HG03066 (cell line): ENCODE measurements at regions not wholly inside any gene's neighbourhood (a gene's known extent, or its start where the extent isn't known, plus 50 kb on each side); places are given as distances from the start of the nearest gene placed in this dataset.

Experiments used
- ATAC-seq: cut with Tn5 transposase; IDR thresholded peaks from one replicate; pipeline ENCODE4 v1.9.1; 2021; ENCODE audit warnings: low read depth; ENCODE audit not compliant: unreplicated experiment

DNA sequence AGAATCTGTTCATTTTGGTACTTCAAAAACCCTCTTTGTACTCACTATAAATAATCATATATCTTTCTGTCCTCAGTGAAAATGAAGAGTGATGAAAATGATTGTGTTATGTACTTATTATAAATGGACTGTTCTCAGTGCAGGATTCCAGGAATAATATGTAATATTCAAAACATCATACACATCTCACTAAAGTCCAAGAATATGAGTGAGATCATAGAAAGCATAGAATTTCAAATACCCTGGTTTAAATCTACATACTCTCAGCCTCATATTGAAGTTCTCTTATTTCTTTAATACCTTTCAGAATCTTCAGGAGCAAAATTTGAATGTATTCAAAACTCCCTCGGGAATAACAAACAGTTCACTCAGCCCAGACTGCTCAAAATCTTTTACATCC, 868.0 kb downstream of the SLITRK6 start:
- no peak for ATAC-seq

DNA sequence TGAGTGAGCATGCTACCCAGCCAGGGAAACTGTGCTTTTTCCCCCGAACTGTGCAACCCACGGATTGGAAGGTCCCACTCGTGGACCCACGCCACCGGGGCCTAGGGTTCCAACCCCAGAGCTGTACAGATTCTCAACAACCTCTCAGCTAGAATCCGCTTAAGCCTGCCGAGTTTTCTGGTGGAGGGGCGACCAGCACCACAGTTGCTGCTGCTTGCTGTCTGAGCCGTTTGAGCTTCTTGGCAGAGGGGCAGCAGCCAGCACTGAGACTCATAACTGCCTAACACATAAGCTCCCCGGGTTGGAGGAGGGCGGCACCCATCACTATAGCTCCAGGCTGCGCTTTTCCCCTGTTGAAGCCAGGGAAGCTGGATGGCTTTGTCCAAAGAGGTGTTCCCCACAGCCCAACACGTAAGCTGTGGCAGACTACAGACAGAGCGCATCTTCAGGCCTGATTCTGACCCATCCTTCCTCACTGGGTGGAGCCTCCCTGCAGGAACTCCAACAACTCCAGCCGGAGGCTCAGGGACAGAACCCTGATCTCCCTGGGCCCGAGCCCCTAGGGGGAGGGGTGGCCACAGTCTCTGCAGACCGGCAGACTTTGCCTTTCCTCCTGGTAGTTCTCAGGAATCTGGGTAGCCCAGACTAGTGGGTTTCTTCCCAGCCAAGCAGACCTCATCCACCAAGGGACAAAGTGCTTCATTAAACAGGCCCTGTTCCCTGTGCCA, 871.6 kb downstream of the SLITRK6 start:
- no peak for ATAC-seq

DNA sequence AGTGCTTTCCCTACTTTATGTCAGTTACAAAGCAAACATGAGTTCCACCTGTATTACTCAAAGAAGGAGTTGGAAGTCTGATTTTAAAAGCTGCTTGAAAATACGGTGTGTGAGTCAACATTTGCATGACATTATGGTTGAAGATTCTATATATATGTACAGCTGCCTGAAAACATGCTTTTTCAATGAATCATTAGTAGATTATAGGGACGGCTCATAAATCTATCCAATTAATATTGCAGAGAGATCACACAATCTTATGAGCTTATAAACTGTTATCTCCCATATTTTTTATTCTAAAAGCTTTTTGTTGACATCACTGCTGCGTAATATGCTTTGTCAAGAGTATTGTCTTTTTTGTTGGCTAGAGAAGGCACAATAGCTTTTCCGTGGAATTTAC, 873.8 kb downstream of the SLITRK6 start:
- no peak for ATAC-seq

DNA sequence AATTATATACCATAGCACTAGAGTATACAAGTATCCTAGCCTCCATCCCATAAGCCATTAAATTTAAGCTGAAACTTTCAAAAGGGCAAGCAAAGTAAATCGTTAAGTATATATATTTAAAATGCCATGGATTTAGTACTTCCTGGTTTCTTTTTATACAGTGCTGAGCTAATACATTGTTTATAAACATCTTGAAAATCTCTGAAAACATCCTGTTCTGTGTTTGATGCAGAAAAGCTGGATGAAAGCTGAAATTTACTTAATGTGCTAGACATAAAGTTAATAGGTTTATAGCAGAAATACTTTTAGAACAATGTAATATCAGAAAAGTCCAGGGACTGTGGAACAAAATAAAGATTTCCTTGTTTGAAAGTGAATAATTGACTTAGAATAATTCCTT, 875.4 kb downstream of the SLITRK6 start:
- ATAC-seq, result no peak

DNA sequence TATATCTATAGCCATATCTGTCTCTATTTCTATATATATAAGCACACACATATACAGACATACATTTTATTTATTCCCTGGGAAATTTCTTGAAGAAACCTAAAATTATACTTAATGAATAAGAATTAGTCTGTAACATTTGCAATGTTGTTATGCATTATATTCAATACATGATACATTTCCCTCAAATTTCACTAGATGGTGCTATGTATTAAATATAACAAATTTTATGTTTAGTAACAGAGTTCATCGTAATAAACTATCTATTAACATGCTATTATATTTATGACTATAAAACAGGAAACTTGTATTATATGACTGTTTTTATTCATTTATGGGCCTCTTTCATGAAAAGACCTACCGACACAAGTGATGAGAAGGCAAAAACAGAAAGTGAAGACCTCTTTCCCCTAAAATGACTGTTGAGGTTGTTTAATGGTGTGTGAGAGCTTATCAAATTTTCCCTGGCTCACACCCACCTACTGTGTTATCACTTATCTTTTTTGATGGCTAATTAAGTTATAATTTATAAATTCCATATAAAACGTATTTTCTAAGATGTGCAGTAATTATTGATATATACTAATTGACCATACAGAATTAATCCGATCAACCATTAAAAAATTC, 881.9 kb downstream of the SLITRK6 start:
- ATAC-seq, result no peak

DNA sequence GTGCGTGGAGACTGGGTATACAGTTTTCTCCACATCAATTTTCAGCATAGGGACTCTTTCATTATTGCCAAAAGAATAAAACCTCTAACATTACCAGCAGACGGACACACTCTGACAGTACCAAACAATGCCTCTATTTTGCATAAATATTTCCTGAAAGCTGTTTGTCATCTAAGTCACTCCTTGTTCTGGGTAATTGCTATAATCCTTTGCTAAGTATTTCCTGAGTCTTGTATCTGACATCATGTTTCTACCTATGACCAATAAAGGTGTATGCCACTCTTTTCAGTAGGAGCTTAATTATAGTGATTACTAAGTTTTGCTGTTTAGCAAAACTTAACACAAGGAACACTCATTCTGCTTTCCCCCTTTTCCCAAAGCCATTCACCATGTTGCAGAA, 886.5 kb downstream of the SLITRK6 start:
- ATAC-seq, result no peak

DNA sequence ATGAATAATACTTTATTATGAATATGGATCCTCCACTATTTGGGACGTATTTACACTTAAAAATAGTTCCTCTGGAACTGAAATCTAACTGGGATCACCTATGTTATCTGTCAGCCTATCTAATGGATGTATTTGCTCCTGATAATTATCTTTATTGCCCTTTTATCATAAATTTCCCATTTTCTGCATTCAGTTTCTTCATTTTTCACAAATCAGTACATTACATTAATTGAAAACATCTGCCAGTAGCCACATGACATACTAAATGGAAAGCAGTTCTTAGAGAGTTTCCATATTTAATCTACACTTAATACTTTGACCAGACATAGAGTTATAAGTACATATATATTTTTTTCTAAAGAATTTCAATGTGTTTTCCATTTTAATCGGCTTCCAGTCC, 888.8 kb downstream of the SLITRK6 start:
- no peak for ATAC-seq

DNA sequence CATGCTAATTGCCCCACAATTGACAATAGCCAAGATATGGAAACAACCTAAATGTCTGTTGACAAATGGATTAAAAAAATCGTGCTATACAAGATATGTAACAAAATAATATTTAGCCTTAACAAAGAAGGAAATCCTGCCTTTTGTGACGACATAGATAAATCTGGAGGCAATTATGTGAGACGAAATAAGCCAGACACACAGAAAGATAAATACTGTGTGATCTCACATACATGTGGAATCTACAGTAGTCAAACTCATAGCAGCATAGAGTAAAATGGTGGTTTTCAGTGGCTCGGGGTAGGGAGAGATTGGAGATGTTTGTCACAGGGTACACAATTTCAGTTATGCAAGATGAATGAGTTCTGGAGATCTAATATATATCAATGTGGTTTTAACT, 895.8 kb downstream of the SLITRK6 start:
- ATAC-seq, result no peak

DNA sequence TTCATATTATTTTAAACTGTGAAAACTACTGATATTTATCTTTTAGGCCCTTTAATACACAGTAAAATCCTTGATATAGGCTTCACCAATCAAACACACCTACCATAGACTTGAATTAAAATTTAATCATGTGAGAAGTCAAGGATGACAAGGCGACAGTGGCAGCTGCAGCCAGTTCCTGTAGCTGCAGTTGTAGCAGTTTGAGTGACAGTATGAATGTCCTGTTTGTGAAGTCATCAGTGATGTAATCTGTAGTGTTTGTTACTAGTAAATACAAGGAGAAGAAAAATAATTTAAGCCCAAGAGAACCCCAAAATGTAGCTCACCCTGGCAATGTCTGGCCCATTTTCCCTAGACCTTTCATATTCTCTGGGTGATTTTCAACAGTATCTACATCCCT, 897.0 kb downstream of the SLITRK6 start:
- no peak for ATAC-seq

DNA sequence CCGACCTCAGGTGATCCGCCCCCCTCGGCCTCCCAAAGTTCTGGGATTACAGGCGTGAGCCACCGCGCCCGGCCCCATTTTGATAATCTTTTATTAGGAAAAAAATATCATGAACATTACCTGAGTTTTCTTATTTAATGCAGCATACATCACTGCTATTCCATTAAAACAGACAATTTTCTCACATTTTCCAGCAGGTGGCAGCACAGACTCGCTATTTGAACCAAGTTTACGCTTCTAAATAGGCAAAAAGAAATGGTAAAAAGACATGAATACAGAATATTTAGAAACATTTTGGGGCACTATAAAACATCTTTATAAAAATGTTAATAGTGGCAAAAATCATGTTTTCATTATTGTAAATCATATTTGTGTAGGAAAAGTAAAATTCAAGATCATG, 903.1 kb downstream of the SLITRK6 start:
- peak; percentile 56 for ATAC-seq

DNA sequence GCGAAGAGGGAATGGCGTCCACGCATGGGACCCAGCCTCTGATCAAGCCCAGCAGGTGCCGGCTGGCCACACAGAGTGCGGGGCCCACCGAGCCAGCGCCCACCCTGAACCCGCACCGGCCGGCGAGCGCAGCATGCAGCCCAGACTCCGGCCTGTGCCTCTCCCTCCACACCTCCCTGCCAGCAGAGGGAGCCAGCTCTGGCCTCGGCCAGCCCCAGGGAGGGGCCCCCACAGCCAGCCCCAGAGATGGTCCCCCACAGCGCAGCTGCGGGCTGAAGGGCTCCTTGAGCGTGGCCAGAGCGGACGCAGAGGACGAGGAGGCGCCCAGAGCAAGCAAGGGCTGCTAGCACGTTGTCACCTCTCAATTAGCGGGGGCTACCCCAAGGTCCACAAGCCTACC, 904.5 kb downstream of the SLITRK6 start:
- ATAC-seq, result no peak

DNA sequence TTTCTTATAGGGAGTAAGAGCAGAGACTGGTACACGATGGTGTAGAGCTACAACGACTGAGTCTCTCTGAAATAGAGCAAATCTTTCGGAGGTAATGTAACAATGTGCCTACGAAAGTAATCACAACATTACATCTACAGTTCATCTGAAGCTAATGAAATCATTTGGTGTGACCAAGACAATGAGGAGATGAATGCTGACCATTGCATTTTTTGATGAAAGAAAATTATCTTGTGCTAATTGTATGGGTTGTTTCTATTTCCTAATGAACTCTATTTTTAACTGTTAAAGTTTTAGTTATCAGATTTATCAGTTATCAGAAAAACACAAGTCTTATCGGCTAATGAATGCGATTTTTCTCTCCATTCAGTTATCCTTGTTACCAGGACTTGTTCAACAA, 913.4 kb downstream of the SLITRK6 start:
- no peak for ATAC-seq

DNA sequence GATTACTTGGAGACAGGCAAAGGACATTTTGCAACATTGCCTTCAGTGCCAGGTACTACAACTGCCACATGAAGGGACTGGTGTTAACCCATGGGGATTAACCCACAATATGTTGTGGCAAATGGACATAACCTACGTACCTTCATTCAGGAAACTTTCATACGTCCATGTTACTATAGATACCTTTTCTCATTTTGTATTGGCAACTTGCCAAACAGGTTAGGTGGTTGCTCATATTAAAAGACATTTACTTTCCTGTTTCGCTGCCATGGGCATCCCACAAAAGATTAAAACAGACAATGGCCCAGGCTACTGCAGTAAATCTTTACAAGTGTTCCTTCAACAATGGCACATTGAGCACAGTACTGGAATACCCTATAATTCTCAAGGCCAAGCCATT, 925.3 kb downstream of the SLITRK6 start:
- no peak for ATAC-seq

DNA sequence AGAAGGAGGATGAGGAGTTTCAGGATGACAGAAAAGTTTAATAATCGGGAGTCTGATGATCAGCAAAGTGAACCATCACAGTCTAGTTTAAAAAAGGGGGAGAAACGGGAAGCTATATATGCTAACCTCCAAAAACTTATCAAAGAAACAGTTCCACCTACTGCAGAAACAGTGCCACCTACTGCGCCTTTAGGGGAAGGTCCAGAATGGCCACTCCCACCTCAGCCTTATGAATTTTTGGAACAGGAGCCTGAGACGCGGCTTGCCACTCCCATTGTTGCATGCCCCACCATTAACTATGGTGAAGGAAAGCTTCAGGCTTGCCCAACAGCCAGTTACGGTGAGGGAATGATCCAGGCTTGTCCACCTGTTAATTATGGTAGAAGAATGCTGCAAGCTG, 929.0 kb downstream of the SLITRK6 start:
- no peak for ATAC-seq

DNA sequence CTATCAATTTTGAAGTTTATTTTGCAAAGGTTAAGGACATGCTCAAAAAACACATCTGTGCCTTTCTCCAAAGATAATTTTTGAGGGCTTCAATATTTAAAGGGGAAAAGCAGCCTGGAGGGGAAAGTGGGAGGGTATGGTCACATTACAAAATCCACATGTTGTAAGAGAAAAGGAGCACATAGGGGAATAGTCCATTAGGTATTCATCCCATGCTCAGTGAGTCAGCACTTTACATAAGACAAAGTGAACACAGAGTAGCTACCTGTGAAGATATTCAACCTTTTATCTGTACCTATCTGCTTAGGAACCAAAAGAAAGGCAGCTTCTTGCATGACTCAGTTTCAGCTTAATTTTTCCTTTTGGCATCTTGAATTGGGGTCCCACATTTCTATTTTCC, 932.0 kb downstream of the SLITRK6 start:
- no peak for ATAC-seq

DNA sequence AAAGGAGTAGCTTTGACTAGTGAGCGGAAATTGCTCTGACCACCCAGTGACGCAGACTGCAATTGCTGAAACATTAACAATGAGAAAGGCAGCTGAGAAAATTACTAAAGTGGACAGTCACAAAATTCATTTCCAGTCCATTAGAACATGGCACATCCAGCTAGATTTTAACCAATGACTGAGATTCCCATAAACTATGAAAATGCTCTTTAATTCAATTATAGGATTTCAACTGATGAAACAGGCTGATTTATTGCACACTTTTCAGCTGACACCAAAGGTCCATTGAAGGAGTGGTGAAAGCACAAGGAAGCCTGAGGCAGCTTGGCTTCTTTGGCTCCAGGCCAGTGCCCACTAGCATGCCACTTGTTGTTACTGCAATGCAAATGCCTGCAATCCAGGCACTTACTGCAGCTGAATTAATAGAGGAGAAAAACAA, 933.4 kb downstream of the SLITRK6 start:
- no peak for ATAC-seq

DNA sequence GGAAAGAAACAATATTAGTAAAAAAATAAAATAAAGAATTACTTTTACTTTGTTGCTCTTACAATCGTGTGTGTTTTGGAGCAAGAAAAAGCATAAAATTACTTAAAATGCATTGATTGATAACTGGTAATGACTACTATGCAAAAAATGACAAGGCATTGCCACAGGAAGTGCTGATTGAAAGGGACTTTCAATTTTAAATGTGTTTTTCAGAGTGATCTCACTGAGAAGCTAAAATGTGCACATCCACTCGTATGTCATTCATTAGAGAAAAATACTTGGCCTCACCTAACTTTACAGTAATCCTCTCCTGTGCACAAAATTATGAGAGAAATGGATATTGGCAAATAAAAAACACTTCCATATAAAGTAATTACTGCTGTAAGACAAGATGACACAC, 934.9 kb downstream of the SLITRK6 start:
- ATAC-seq, result no peak

DNA sequence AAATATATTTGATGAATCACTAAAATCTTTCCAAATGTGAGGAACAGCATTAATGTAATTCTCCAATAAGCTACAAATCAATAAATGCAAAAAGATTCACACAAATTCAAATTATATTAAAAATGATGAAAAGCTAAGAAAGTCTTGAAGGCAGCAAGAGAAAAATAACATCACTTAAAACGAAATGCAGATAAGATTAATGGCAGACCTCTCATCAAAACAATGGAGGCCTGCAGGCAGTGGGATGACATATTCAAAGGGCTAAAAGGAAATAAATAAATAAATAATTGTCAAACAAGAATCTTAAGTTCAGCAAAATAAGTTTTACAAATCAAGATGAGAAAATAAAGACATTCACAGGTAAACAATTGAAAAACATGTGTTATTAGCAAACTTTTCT, 952.1 kb downstream of the SLITRK6 start:
- ATAC-seq, result no peak

DNA sequence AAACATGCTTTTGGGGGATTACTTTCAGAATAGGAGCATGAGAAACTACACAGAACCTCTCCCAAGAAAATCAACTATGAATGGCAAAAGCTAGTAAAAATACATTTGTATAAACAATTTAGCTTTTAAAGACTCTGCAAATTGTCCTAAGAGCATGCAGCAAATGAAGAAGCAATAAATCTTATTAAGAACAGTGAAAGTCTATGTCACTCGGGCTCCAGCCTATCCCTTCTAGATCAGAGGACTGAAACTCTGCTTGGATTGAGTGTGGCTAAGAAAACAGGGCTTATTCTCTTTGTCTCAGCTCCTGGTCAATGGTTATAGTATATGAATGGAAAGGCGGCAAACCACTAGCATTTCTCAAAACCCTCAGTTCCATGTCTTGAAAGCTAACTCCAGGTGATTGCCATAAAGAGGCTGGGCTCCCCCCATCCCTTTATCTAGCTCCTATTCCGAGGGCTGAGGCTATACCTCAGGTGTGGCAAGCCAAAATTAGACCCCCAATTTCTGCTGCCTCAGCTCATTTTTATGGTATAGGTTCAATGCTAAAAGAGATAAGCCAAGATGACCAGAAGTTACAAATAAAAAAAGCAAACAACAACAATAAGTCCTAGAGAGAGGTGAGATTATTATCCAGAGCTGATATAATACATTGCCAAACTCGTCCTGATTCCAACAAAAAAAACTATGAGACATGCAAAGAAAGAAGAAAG, 953.2 kb downstream of the SLITRK6 start:
- no peak for ATAC-seq

DNA sequence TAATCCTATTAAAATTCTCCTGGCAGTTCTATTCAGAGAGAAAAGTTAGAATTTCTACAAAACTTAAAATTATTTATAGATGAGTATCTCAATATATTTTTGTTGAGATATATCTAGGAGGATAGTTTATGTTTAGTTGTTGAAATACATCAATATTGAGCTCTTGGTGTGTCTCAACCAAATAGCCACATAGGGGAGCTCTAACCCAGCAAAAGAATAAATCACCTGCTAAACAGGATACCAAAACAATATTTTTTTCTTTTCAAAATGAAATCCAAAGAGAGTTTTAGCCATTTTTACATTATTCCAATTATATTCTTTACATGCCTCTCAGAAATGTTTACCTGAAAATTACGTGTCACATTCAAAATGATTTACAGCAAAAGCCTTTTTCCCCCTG, 954.7 kb downstream of the SLITRK6 start:
- no peak for ATAC-seq

DNA sequence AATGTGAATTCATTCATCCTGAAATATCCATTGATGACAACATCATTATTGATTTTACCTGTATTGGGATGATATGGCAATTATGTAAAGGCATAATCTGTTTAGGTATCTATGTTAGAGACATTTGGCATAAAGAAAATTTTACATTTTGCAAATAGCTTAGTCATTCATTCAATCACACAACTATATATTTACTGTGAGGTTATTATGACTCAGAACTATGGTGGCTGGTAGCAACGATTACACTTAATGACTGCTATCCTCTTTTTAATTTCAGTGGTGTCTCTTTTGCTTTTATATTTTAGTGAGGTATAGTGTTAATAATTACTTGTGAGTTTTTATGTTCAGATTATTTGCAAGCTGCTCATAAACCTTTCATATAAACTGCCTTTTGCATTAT, 955.9 kb downstream of the SLITRK6 start:
- no peak for ATAC-seq

DNA sequence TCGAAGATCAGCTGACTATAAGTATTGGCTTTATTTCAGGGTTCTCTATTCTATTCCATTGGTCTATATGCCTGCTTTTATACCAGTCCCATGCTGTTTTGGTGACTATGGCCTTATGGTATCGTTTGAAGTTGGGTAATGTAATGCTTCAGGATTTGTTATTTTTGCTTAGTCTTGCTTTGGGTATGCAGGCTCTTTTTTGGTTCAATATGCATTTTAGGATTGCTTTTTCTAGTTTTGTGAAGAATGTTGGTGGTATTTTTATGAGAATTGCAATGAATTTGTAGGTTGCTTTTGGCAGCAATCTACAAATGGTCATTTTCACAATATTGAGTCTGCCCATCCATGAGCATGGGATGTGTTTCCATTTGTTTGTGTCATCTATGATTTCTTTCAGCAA, 951.9 kb upstream of the SLITRK1 start:
- no peak for ATAC-seq
